ENCODE measurements at regions not wholly inside any gene's neighbourhood (a gene's known extent, or its start where the extent isn't known, plus 50 kb on each side); places are given as distances from the start of the nearest gene placed in this dataset.

GRCh38 chr5:158351485-158352125 lies 492.7 kb upstream of the CLINT1 start:
- no peak for TF ChIP-seq CTCF (conservative IDR thresholded peaks at IDR 0.05; ENCODE audit: low read depth, low read length)
- TF ChIP-seq EZH2phosphoT487 (IDR thresholded peaks at IDR 0.05; ENCODE audit: borderline replicate concordance, low read length), result no peak

Data from PC-3 (cell line).